IMR-90 (cell line): ENCODE measurements at regions not wholly inside any gene's neighbourhood (a gene's known extent, or its start where the extent isn't known, plus 50 kb on each side); places are given as distances from the start of the nearest gene placed in this dataset.

Source experiments
- CEBPB ChIP-seq: IDR thresholded peaks from 2 replicates; pipeline ENCODE4 v1.6.1; 2012; ENCODE audit warnings: low read depth, low read length, improper control_type of control experiment
- MAFK ChIP-seq: IDR thresholded peaks from 2 replicates; pipeline ENCODE4 v1.6.1; 2012; ENCODE audit warnings: low read depth, low read length, improper control_type of control experiment
- MAZ ChIP-seq: IDR thresholded peaks from 2 replicates; pipeline ENCODE4 v1.6.1; 2012; ENCODE audit warnings: low read depth, mild to moderate bottlenecking, low read length, improper control_type of control experiment, moderate library complexity, borderline replicate concordance
- POLR2A ChIP-seq: IDR thresholded peaks from 2 replicates; pipeline ENCODE4 v1.6.1; 2012; ENCODE audit warnings: mild to moderate bottlenecking, low read depth, low read length
- RAD21 ChIP-seq: IDR thresholded peaks from 2 replicates; pipeline ENCODE4 v1.6.1; 2012; ENCODE audit warnings: low read length, improper control_type of control experiment
- TF ChIP-seq, protein P1 (sequence below): conservative IDR thresholded peaks from 2 replicates; pipeline ENCODE4 v1.5.1; 2012; ENCODE audit warnings: mild to moderate bottlenecking, low read depth, low read length, improper control_type of control experiment
- TF ChIP-seq, protein P2 (sequence below): fragments of 150-350 bp; IDR thresholded peaks from 2 replicates; pipeline ENCODE4 v1.6.1; 2016; ENCODE audit warnings: low read depth, mild to moderate bottlenecking, low read length, moderate library complexity, borderline replicate concordance

DNA sequence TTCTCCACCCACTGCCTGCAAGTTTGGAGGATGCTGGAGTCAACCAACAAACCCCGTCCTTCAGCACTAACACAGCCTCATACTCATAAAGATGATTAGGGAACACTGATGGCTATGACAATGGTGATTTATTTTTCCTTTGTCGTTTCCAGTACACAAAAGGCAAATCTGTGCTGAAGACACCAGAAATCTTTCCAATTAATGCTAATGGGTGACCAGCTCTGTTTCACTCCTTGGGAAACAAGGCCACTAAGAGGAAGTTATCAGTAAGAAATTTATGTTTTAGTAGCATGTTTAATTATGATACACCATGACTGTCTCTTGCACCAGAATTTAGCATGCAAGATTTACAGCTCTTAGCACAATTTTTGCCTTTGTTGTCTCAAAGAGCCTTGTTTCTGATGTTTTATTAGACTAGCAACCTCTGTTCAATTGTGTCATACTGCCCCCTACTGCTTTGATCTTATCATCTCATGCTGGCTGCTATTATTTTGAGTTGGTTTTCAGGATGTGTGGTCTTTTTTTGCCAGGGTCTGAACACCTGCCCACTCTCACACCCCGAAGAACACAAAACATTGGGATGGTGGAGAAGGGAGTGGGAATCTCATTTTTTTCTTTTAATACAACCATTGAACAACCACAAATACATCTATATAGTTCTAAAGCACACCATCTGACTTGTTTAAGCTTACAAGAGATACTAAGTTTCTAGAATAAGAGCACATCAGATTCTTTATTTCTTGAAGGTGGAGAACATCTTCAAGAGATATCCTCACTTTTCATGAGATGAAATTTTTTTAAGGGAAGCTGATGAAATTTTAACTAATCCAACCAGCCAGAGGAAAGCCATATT, 160.9 kb downstream of the SPTSSA start:
- TF ChIP-seq MAFK (no peak), RAD21 (peak; percentile 39), CEBPB (no peak), POLR2A (no peak), MAZ (no peak)
- TF ChIP-seq, protein P1, sequence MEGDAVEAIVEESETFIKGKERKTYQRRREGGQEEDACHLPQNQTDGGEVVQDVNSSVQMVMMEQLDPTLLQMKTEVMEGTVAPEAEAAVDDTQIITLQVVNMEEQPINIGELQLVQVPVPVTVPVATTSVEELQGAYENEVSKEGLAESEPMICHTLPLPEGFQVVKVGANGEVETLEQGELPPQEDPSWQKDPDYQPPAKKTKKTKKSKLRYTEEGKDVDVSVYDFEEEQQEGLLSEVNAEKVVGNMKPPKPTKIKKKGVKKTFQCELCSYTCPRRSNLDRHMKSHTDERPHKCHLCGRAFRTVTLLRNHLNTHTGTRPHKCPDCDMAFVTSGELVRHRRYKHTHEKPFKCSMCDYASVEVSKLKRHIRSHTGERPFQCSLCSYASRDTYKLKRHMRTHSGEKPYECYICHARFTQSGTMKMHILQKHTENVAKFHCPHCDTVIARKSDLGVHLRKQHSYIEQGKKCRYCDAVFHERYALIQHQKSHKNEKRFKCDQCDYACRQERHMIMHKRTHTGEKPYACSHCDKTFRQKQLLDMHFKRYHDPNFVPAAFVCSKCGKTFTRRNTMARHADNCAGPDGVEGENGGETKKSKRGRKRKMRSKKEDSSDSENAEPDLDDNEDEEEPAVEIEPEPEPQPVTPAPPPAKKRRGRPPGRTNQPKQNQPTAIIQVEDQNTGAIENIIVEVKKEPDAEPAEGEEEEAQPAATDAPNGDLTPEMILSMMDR: peak; percentile 49
- TF ChIP-seq, protein P2, sequence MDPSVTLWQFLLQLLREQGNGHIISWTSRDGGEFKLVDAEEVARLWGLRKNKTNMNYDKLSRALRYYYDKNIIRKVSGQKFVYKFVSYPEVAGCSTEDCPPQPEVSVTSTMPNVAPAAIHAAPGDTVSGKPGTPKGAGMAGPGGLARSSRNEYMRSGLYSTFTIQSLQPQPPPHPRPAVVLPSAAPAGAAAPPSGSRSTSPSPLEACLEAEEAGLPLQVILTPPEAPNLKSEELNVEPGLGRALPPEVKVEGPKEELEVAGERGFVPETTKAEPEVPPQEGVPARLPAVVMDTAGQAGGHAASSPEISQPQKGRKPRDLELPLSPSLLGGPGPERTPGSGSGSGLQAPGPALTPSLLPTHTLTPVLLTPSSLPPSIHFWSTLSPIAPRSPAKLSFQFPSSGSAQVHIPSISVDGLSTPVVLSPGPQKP: no peak
